ENCODE measurements at regions not wholly inside any gene's neighbourhood (a gene's known extent, or its start where the extent isn't known, plus 50 kb on each side); places are given as distances from the start of the nearest gene placed in this dataset.

DNA sequence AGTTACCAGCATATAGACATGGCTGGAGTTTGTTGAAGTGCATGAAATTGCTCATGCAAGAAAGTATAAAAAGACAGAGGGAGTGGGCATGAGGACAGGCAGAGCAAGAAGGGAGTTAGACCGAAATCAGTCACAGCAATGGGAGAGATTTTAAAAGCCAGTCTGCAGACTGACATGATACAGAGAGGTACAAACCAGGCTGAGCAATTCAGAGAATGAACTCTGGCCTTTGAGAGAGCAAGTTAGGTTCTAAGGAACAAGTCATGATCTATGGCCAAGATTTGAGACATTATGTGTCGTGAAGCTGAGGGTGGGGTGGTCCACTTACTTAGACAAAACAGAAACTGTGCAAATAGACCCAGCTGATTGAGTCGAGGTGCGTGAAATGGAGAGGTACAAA is 93.4 kb upstream of the TSC22D1 start:
- TF ChIP-seq CTCF (IDR thresholded peaks at IDR 0.05; ENCODE audit: poor library complexity) = no peak
- TF ChIP-seq EZH2 (IDR thresholded peaks at IDR 0.05; ENCODE audit: borderline replicate concordance) = no peak
- no peak for TF ChIP-seq EZH2phosphoT487 (IDR thresholded peaks at IDR 0.05; ENCODE audit: low read depth, severe bottlenecking, unreplicated experiment)
